Body of pancreas (tissue), 4 donors: ENCODE measurements at regions not wholly inside any gene's neighbourhood (a gene's known extent, or its start where the extent isn't known, plus 50 kb on each side); places are given as distances from the start of the nearest gene placed in this dataset.

Experiments used
- ATAC-seq: fragments of 150-250 bp; one replicate; pipeline ENCODE4 v1.9.1; 2016
- DNase-seq, 4 donors: peaks; one replicate each; pipeline ENCODE4 v3.0.0-alpha.2; 2019
- H3K27ac ChIP-seq, 4 donors: fragments of 200-600 bp; sonication (generic); 1 replicate in 3 of 4; 2 replicates in 1 of 4; pipeline versions ENCODE4 v1.5.1 to v1.6.1; 2016 to 2019; ENCODE audit warnings: mild to moderate bottlenecking in 1 of 4, mixed read lengths in 1 of 4, moderate library complexity in 1 of 4
- H3K27me3 ChIP-seq, 2 donors: fragments of 200-600 bp; sonication (generic); one replicate each; pipeline ENCODE4 v1.6.0; 2016; ENCODE audit warnings: mild to moderate bottlenecking in 1 of 2
- H3K36me3 ChIP-seq, 2 donors: fragments of 200-600 bp; sonication (generic); replicated peaks in 1 of 2; 2 replicates each; pipeline ENCODE4 v1.5.1; 2016; ENCODE audit warnings: low read depth in 2 of 2; ENCODE audit not compliant: insufficient read depth in 1 of 2
- H3K4me1 ChIP-seq: fragments of 200-600 bp; sonication (generic); one replicate; pipeline ENCODE4 v1.6.0; 2016
- H3K4me3 ChIP-seq, 2 donors: fragments of 200-600 bp; sonication (generic); 1 replicate in 1 of 2; 2 replicates in 1 of 2; pipeline ENCODE4 v1.5.1; 2016 to 2019
- H3K9me3 ChIP-seq, 3 donors: fragments of 200-600 bp; sonication (generic); 1 replicate in 2 of 3; 2 replicates in 1 of 3; pipeline ENCODE4 v1.5.1; 2016
- POLR2A ChIP-seq, 3 donors: fragments of 450-650 bp; IDR thresholded peaks; one replicate each; pipeline ENCODE4 v1.6.1; 2016; ENCODE audit warnings: antibody characterized with exemption in 3 of 3, mild to moderate bottlenecking in 2 of 3
- WGBS, 2 donors: methylation state at CpG; one replicate each; pipeline ENCODE4 v1.1.5; 2017; 5-methylcytosine and 5-hydroxymethylcytosine counted together
- intact Hi-C: fragments of 100-400 bp; cut with DNase I; formaldehyde crosslinking; loops from one replicate; pipeline ENCODE4 v1.15.1; 2023
- TF ChIP-seq, protein P1 (sequence below), 7 experiments: fragments of 450-650 bp in 4 of 7; fragments of 200-600 bp in 3 of 7; sonication (generic) in 3 of 7; IDR thresholded peaks; one replicate each; pipeline ENCODE4 v1.5.1; 2016 to 2019; ENCODE audit warnings: antibody characterized with exemption in 7 of 7

- Histone ChIP-seq H3K27ac (no peak overlapping the region), H3K4me1 (no peaks in the 10 kb centered on the region), H3K4me3 (no peak overlapping the region), H3K9me3 (no peaks in the 10 kb centered on the region), H3K36me3 (no peaks in the 10 kb centered on the region), H3K27me3 (no peaks in the 10 kb centered on the region)
- whole genome bisulfite sequencing, 2 donors: 71 to 72% methylated on average over 5 of the region's 5 CpGs
- intact Hi-C loops: no loop called here
- TF ChIP-seq POLR2A (IDR thresholded peaks at IDR 0.05): no peak
- TF ChIP-seq, protein P1, sequence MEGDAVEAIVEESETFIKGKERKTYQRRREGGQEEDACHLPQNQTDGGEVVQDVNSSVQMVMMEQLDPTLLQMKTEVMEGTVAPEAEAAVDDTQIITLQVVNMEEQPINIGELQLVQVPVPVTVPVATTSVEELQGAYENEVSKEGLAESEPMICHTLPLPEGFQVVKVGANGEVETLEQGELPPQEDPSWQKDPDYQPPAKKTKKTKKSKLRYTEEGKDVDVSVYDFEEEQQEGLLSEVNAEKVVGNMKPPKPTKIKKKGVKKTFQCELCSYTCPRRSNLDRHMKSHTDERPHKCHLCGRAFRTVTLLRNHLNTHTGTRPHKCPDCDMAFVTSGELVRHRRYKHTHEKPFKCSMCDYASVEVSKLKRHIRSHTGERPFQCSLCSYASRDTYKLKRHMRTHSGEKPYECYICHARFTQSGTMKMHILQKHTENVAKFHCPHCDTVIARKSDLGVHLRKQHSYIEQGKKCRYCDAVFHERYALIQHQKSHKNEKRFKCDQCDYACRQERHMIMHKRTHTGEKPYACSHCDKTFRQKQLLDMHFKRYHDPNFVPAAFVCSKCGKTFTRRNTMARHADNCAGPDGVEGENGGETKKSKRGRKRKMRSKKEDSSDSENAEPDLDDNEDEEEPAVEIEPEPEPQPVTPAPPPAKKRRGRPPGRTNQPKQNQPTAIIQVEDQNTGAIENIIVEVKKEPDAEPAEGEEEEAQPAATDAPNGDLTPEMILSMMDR (IDR thresholded peaks at IDR 0.05): no peak
- DNase-seq: no peak
- ATAC-seq: no peak
These were observed 186.3 kb upstream of the RGMB start for GRCh38 chr5:98587166-98587565.

DNA sequence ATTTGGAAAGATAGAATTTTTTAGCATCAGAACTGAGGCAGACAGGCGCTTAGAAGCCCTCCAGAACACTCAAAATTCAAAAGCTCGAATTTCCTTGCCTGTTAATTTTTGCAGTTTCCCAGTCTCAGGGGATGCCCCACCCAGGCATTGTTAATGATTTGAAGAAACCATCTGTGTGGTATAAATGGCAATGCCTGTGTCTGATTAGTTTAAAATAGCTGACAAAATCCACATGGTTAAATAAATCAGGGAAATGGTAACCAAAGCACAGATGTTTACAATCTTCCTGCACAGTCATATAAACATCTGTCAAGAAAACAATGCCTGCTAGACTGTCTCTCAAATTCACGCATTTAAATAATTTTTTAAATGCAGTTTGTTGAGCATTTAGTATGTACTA is 185.2 kb upstream of the RGMB start:
- WGBS, 2 donors: 59 to 68% methylated on average over 3 of the region's 3 CpGs
- Histone ChIP-seq H3K36me3 (no peaks in the 10 kb centered on the region), H3K9me3 (no peaks in the 10 kb centered on the region), H3K27me3 (no peaks in the 10 kb centered on the region), H3K27ac (no peak overlapping the region), H3K4me1 (no peaks in the 10 kb centered on the region), H3K4me3 (no peak overlapping the region)
- DNase-seq (no peak), ATAC-seq (no peak)
- TF ChIP-seq POLR2A (IDR thresholded peaks at IDR 0.05): no peak
- TF ChIP-seq, protein P1 (IDR thresholded peaks at IDR 0.05): no peak
- intact Hi-C loops: no loop called here

GRCh38 chr5:98593418-98593817 is 180.0 kb upstream of the RGMB start:
- H3K36me3 ChIP-seq: no peaks in the 10 kb centered on the region
- ATAC-seq: no peak
- WGBS, 2 donors: 30 to 44% methylated on average over 4 of the region's 4 CpGs
- H3K4me1 ChIP-seq: no peaks in the 10 kb centered on the region
- no peak overlapping the region for H3K4me3 ChIP-seq
- no peaks in the 10 kb centered on the region for H3K9me3 ChIP-seq
- intact Hi-C loops: no loop called here
- no peak for TF ChIP-seq POLR2A (IDR thresholded peaks at IDR 0.05)
- TF ChIP-seq, protein P1 (IDR thresholded peaks at IDR 0.05): no peak
- no peak overlapping the region for H3K27ac ChIP-seq
- H3K27me3 ChIP-seq: no peaks in the 10 kb centered on the region
- no peak for DNase-seq

DNA sequence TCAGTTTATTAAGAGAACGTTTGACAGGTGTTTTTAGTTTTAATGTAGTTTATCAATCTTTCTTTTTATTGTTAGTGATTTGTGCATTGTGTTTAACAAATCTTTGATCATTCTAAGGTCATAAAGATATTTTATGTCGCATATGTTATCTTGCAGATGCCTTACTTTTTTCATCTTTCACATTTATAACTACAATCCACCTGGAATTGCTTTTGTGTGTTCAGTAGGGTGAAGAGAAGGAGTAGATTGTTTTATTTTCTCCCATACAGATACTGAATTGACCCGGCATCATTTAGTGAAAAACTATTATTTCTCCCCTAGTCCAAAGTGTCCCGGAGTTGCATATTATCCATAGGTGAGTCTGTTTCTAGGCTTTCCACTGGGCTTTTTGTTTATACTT is 179.4 kb upstream of the RGMB start:
- no peak for ATAC-seq
- intact Hi-C loops: no loop called here

DNA sequence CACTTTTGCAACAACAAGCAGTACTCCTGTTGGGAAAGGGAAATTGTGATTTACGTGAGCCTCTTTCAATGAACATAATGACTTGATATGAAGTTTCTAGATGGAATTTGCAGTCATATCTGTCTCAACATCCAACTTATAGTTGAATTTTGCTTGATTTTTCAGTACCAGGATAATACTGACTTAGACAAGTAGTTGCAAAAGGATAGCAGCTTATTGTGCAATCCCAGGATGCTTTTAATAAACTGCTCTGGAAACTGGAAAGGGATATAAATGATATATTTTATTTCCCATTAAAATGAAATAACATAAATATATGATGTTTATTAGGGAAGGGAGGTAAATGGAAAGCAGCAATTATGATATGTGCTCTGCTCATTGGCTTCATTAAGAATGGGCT is 174.4 kb upstream of the RGMB start:
- ATAC-seq (no peak), DNase-seq (no peak)
- no peaks in the 10 kb centered on the region for H3K27me3 ChIP-seq
- H3K4me1 ChIP-seq: no peaks in the 10 kb centered on the region
- no peak overlapping the region for H3K4me3 ChIP-seq
- H3K9me3 ChIP-seq: no peaks in the 10 kb centered on the region
- WGBS, 2 donors: 89 to 97% methylated on average over 1 of the region's 1 CpG
- TF ChIP-seq POLR2A (IDR thresholded peaks at IDR 0.05): no peak
- TF ChIP-seq, protein P1 (IDR thresholded peaks at IDR 0.05): no peak
- no peaks in the 10 kb centered on the region for H3K36me3 ChIP-seq
- intact Hi-C loops: no loop called here
- no peak overlapping the region for H3K27ac ChIP-seq

More for the DNA sequence above, 179.4 kb upstream of the RGMB start:
- no peak overlapping the region for H3K27ac ChIP-seq
- H3K9me3 ChIP-seq: no peaks in the 10 kb centered on the region
- WGBS, 2 donors: 63 to 68% methylated on average over 4 of the region's 4 CpGs
- no peak for TF ChIP-seq POLR2A (IDR thresholded peaks at IDR 0.05)
- TF ChIP-seq, protein P1 (IDR thresholded peaks at IDR 0.05): no peak
- H3K27me3 ChIP-seq: no peaks in the 10 kb centered on the region
- no peaks in the 10 kb centered on the region for H3K4me1 ChIP-seq
- DNase-seq: no peak
- H3K4me3 ChIP-seq: no peak overlapping the region
- no peaks in the 10 kb centered on the region for H3K36me3 ChIP-seq
